ENCODE measurements at regions not wholly inside any gene's neighbourhood (a gene's known extent, or its start where the extent isn't known, plus 50 kb on each side); places are given as distances from the start of the nearest gene placed in this dataset.

- no peaks in the 10 kb centered on the region for H3K9me3 ChIP-seq (ENCODE audit: control insufficient read depth, low read depth, low read length)
- no peaks in the 10 kb centered on the region for H4K20me1 ChIP-seq (ENCODE audit: control insufficient read depth, insufficient read depth, insufficient read length)
- H2AFZ ChIP-seq (ENCODE audit: low read length) = no peak overlapping the region
- no peak overlapping the region for H3T11ph ChIP-seq (ENCODE audit: low read length)
- no peaks in the 10 kb centered on the region for H3K4me1 ChIP-seq (ENCODE audit: insufficient read depth, low read length)
- WGBS (ENCODE audit: extremely low coverage, insufficient read length, low lambda C conversion rate) = no CpG with 5 or more reads among the region's 5 CpGs
- H2BK5ac ChIP-seq (ENCODE audit: insufficient read length, low read length) = no peak overlapping the region
- no peak overlapping the region for H2BK12ac ChIP-seq (ENCODE audit: insufficient read length, low read depth, low read length)
- no peak overlapping the region for H3K27ac ChIP-seq (ENCODE audit: insufficient read length, low read depth, low read length)
- no peaks in the 10 kb centered on the region for H3K27me3 ChIP-seq (ENCODE audit: insufficient read depth, low read length)
- H3K79me1 ChIP-seq (ENCODE audit: insufficient read depth, low read depth, low read length, poor library complexity, severe bottlenecking) = no peaks in the 10 kb centered on the region
- no peak overlapping the region for H3K23ac ChIP-seq (ENCODE audit: insufficient read length, low read depth, low read length)
- peaks cover 0 to 8% of the 10 kb centered on the region in 2 experiments; a peak in 3 of 5 replicates for H3K9me3 Mint-ChIP-seq
- H3K9ac ChIP-seq (ENCODE audit: extremely low read depth, insufficient read length, low read length) = no peak overlapping the region
- H3K4me2 ChIP-seq (ENCODE audit: insufficient read depth, insufficient read length, low read length) = no peak overlapping the region
- H2AK5ac ChIP-seq (ENCODE audit: insufficient read length, low read length) = no peak overlapping the region
- no peaks in the 10 kb centered on the region for H3K79me2 ChIP-seq (ENCODE audit: insufficient read depth, low read length)
- H3K4me1 Mint-ChIP-seq = no peaks in the 10 kb centered on the region
- H3K27me3 Mint-ChIP-seq (ENCODE audit: low read depth) = peaks cover 2% of the 10 kb centered on the region
- H3K18ac ChIP-seq (ENCODE audit: insufficient read length, low read depth, low read length) = no peak overlapping the region
- no peak overlapping the region for H3K56ac ChIP-seq (ENCODE audit: insufficient read length, low read depth, low read length)
- H2BK20ac ChIP-seq (ENCODE audit: low read depth, low read length, poor library complexity, severe bottlenecking) = no peak overlapping the region
- no peak overlapping the region for H2BK15ac ChIP-seq (ENCODE audit: low read depth, low read length)
- no peak overlapping the region for H3K14ac ChIP-seq (ENCODE audit: insufficient read depth, low read length)
- H4K5ac ChIP-seq (ENCODE audit: insufficient read length, low read depth, low read length) = no peak overlapping the region
- no peak overlapping the region for H4K8ac ChIP-seq (replicated peaks; ENCODE audit: insufficient read length, low read depth, low read length)
- no peaks in the 10 kb centered on the region; a peak in 1 of 7 replicates for H3K36me3 Mint-ChIP-seq (ENCODE audit: insufficient read depth in 1 of 3, low read depth in 3 of 3)
- no peak overlapping the region for H3K4ac ChIP-seq (ENCODE audit: low read depth, low read length)
- no peaks in the 10 kb centered on the region for H3K23me2 ChIP-seq (ENCODE audit: insufficient read length, low read depth, low read length, poor library complexity, severe bottlenecking)
- H2BK120ac ChIP-seq (ENCODE audit: low read depth, low read length, poor library complexity, severe bottlenecking) = no peak overlapping the region
- H3K27ac Mint-ChIP-seq = no peak overlapping the region
- H4K91ac ChIP-seq (ENCODE audit: insufficient read length, low read depth, low read length) = no peak overlapping the region
- TF ChIP-seq CTCF (conservative IDR thresholded peaks at IDR 0.05) = no peak
- no peak for DNase-seq
- no peak overlapping the region for H3K4me3 Mint-ChIP-seq
These were observed 217.5 kb upstream of the TNC start for GRCh38 chr9:115335439-115335838.
